ENCODE measurements at regions not wholly inside any gene's neighbourhood (a gene's known extent, or its start where the extent isn't known, plus 50 kb on each side); places are given as distances from the start of the nearest gene placed in this dataset.

GRCh38 chr2:139359818-139360217 is 579.6 kb upstream of the NXPH2 start:
- Histone ChIP-seq H3K4me3 (ENCODE audit: control insufficient read depth in 2 of 3, extremely low read depth in 1 of 3, insufficient read depth in 2 of 3, low read depth in 1 of 3, low read length in 3 of 3) (no peak overlapping the region), H3K27me3 (ENCODE audit: control insufficient read depth, extremely low read depth, insufficient read depth, low read length) (no peaks in the 10 kb centered on the region), H3K79me2 (ENCODE audit: control insufficient read depth, insufficient read depth, low read length) (no peaks in the 10 kb centered on the region), H3K9me3 (ENCODE audit: control insufficient read depth, low read depth, low read length) (no peaks in the 10 kb centered on the region), H3K36me3 (ENCODE audit: control insufficient read depth in 2 of 2, extremely low read depth in 1 of 2, insufficient read depth in 2 of 2, low read length in 2 of 2) (no peaks in the 10 kb centered on the region), H3K9me1 (ENCODE audit: control insufficient read depth, extremely low read depth, insufficient read depth, low read length) (no peaks in the 10 kb centered on the region), H3K9ac (ENCODE audit: control insufficient read depth, extremely low read depth, insufficient read depth, low read length) (no peak overlapping the region), H3K27ac (ENCODE audit: control insufficient read depth, insufficient read depth, low read length) (no peak overlapping the region), H3K4me1 (ENCODE audit: control insufficient read depth, extremely low read depth, insufficient read depth, low read length) (no peaks in the 10 kb centered on the region), H4K20me1 (ENCODE audit: control insufficient read depth, extremely low read depth, insufficient read depth, low read length) (no peaks in the 10 kb centered on the region), H2AFZ (ENCODE audit: control insufficient read depth, low read length) (no peak overlapping the region), H3K4me2 (ENCODE audit: control insufficient read depth, extremely low read depth, insufficient read depth, low read depth, low read length) (no peak overlapping the region)
- dilution Hi-C loops (cut with MboI; ENCODE audit: extremely low pct_ligation_motif_present, low sequenced_read_pairs): no loop called here
- no peak for FAIRE-seq
- TF ChIP-seq CTCF (optimal IDR thresholded peaks at IDR 0.05 in 1 of 3, IDR thresholded peaks at IDR 0.05 in 1 of 3, conservative IDR thresholded peaks at IDR 0.05 in 1 of 3; ENCODE audit: extremely low read depth in 1 of 3, insufficient read depth in 2 of 3, low read length in 3 of 3): no peak
- no peak for TF ChIP-seq EZH2 (IDR thresholded peaks at IDR 0.05; ENCODE audit: low read length)
- DNase-seq (ENCODE audit: low read depth, low spot score): no peak

- Histone ChIP-seq H3K27me3 (ENCODE audit: control insufficient read depth, extremely low read depth, insufficient read depth, low read length) (no peaks in the 10 kb centered on the region), H3K27ac (ENCODE audit: control insufficient read depth, insufficient read depth, low read length) (no peak overlapping the region), H3K9me1 (ENCODE audit: control insufficient read depth, extremely low read depth, insufficient read depth, low read length) (no peaks in the 10 kb centered on the region), H3K4me1 (ENCODE audit: control insufficient read depth, extremely low read depth, insufficient read depth, low read length) (no peaks in the 10 kb centered on the region), H3K79me2 (ENCODE audit: control insufficient read depth, insufficient read depth, low read length) (no peaks in the 10 kb centered on the region), H2AFZ (ENCODE audit: control insufficient read depth, low read length) (no peak overlapping the region), H3K9ac (ENCODE audit: control insufficient read depth, extremely low read depth, insufficient read depth, low read length) (no peak overlapping the region), H3K9me3 (ENCODE audit: control insufficient read depth, low read depth, low read length) (peaks cover 2% of the 10 kb centered on the region), H3K4me3 (ENCODE audit: control insufficient read depth in 2 of 3, extremely low read depth in 1 of 3, insufficient read depth in 2 of 3, low read depth in 1 of 3, low read length in 3 of 3) (no peak overlapping the region), H3K4me2 (ENCODE audit: control insufficient read depth, extremely low read depth, insufficient read depth, low read depth, low read length) (no peak overlapping the region), H4K20me1 (ENCODE audit: control insufficient read depth, extremely low read depth, insufficient read depth, low read length) (no peaks in the 10 kb centered on the region), H3K36me3 (ENCODE audit: control insufficient read depth in 2 of 2, extremely low read depth in 1 of 2, insufficient read depth in 2 of 2, low read length in 2 of 2) (no peaks in the 10 kb centered on the region)
- no peak for TF ChIP-seq EZH2 (IDR thresholded peaks at IDR 0.05; ENCODE audit: low read length)
- TF ChIP-seq CTCF (optimal IDR thresholded peaks at IDR 0.05 in 1 of 3, IDR thresholded peaks at IDR 0.05 in 1 of 3, conservative IDR thresholded peaks at IDR 0.05 in 1 of 3; ENCODE audit: extremely low read depth in 1 of 3, insufficient read depth in 2 of 3, low read length in 3 of 3): no peak
- no peak for DNase-seq (ENCODE audit: low read depth, low spot score)
- FAIRE-seq: no peak
- dilution Hi-C loops (cut with MboI; ENCODE audit: extremely low pct_ligation_motif_present, low sequenced_read_pairs): no loop called here
Measured at GRCh38 chr2:139357972-139358371, 577.8 kb upstream of the NXPH2 start.
